ENCODE measurements at regions not wholly inside any gene's neighbourhood (a gene's known extent, or its start where the extent isn't known, plus 50 kb on each side); places are given as distances from the start of the nearest gene placed in this dataset.
"Not testable (repeated sequence)": the region's sequence is repeated elsewhere in the genome, so short reads cannot be mapped to it uniquely, and the experiment has no call there.

DNA sequence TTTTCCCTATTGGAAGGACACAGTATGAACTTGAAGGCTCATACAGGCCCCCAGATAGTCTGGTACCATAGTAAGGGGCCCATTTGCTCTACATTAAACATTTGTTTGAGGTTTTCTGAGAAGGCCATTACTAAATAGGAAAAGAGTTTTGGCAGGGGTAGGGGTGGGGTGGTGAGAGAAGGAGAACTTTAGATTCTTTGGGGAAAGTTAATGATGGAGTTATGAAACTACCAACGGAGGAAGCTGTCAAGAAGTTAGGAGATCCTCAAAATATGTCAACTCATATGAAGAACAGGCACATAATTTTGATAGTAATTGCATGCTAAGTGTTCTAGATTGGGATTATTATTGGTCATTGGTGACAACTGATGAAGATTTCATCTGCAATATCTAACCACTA, 114.7 kb downstream of the TAF11L14 start:
- no peaks in the 10 kb centered on the region for H3K9me3 ChIP-seq
- CTCF ChIA-PET = no interaction called here
- Mint-ChIP-seq H3K27ac (ENCODE audit: unreplicated experiment) (no peak overlapping the region), H3K27me3 (ENCODE audit: insufficient read depth, unreplicated experiment) (peaks cover 3% of the 10 kb centered on the region), H3K4me3 (ENCODE audit: unreplicated experiment) (no peak overlapping the region), H3K9me3 (ENCODE audit: unreplicated experiment) (no peaks in the 10 kb centered on the region), H3K36me3 (ENCODE audit: insufficient read depth, unreplicated experiment) (no peaks in the 10 kb centered on the region), H3K4me1 (ENCODE audit: low read depth, unreplicated experiment) (no peaks in the 10 kb centered on the region)
- TF ChIP-seq, protein P1, sequence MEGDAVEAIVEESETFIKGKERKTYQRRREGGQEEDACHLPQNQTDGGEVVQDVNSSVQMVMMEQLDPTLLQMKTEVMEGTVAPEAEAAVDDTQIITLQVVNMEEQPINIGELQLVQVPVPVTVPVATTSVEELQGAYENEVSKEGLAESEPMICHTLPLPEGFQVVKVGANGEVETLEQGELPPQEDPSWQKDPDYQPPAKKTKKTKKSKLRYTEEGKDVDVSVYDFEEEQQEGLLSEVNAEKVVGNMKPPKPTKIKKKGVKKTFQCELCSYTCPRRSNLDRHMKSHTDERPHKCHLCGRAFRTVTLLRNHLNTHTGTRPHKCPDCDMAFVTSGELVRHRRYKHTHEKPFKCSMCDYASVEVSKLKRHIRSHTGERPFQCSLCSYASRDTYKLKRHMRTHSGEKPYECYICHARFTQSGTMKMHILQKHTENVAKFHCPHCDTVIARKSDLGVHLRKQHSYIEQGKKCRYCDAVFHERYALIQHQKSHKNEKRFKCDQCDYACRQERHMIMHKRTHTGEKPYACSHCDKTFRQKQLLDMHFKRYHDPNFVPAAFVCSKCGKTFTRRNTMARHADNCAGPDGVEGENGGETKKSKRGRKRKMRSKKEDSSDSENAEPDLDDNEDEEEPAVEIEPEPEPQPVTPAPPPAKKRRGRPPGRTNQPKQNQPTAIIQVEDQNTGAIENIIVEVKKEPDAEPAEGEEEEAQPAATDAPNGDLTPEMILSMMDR (IDR thresholded peaks at IDR 0.05; ENCODE audit: insufficient read depth in 1 of 2, low read depth in 1 of 2, low read length in 1 of 2, severe bottlenecking in 1 of 2, unreplicated experiment in 1 of 2) = no peak
- POLR2A ChIA-PET = no interaction called here
- no peaks in the 10 kb centered on the region for H3K27me3 ChIP-seq (replicated peaks; ENCODE audit: control insufficient read depth, insufficient read depth, low read length)
- no TSS peak for BruUV-seq (replicated peaks)
- intact Hi-C loops (cut with micrococcal nuclease; ENCODE audit: unreplicated experiment) = no loop called here
- DNase-seq = no peak
- H3K4me3 ChIP-seq (ENCODE audit: low read depth, low read length) = no peak overlapping the region
- no peaks in the 10 kb centered on the region for H3K4me1 ChIP-seq
- no peaks in the 10 kb centered on the region for H3K36me3 ChIP-seq (ENCODE audit: control insufficient read depth, insufficient read depth, low read length)

DNA sequence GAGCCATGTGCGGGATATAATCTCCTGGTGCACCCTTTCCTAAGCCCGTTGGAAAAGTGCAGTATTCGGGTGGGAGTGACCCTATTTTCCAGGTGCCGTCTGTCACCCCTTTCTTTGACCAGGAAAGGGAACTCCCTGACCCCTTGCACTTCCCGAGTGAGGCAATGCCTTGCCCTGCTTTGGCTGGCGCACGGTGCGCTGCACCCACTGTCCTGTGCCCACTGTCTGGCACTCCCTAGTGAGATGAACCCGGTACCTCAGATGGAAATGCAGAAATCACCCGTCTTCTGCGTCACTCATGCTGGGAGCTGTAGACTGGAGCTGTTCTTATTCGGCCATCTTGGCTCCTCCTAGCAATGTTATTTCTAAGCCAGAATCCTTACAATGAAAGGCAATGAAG, 121.1 kb downstream of the TAF11L14 start:
- H3K36me3 ChIP-seq (ENCODE audit: control insufficient read depth, insufficient read depth, low read length); H3K9me3 ChIP-seq; H3K4me3 ChIP-seq (ENCODE audit: low read depth, low read length); H3K4me1 ChIP-seq; H3K36me3 Mint-ChIP-seq (ENCODE audit: insufficient read depth, unreplicated experiment); H3K27me3 Mint-ChIP-seq (ENCODE audit: insufficient read depth, unreplicated experiment); H3K27ac Mint-ChIP-seq (ENCODE audit: unreplicated experiment); POLR2A ChIA-PET; H3K27me3 ChIP-seq (replicated peaks; ENCODE audit: control insufficient read depth, insufficient read depth, low read length); intact Hi-C loops (cut with micrococcal nuclease; ENCODE audit: unreplicated experiment); CTCF ChIA-PET; DNase-seq; H3K4me3 Mint-ChIP-seq (ENCODE audit: unreplicated experiment); BruUV-seq (replicated peaks); H3K4me1 Mint-ChIP-seq (ENCODE audit: low read depth, unreplicated experiment); H3K9me3 Mint-ChIP-seq (ENCODE audit: unreplicated experiment): not testable (repeated sequence)

DNA sequence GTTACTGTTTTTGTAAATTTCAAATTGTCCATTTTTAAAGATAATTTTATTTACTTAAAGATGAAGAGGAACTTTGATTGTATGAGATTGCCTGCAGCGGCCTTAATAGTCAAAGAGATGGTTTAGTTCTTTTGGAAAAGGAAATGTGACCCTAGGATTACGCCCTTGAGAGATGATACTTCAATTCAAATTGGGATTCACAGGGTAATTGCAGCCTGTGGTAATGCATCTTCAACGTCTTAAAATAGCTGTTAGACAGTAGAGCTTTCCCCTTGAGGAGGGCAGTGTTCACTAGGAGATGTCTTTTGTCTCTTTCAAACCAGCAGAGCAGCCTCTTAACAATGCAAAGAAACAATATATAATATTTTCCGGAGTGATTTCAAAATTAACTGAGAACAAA, 127.1 kb downstream of the TAF11L14 start:
- no peak for DNase-seq
- H3K9me3 ChIP-seq = no peaks in the 10 kb centered on the region
- no TSS peak for BruUV-seq (replicated peaks)
- intact Hi-C loops (cut with micrococcal nuclease; ENCODE audit: unreplicated experiment) = loop anchor here (10.0 kb wide), 1 partner anchor 547 kb away; the partner anchor contains the start of gene BASP1
- Mint-ChIP-seq H3K36me3 (ENCODE audit: insufficient read depth, unreplicated experiment) (no peaks in the 10 kb centered on the region), H3K27me3 (ENCODE audit: insufficient read depth, unreplicated experiment) (peaks cover 6% of the 10 kb centered on the region), H3K4me3 (ENCODE audit: unreplicated experiment) (no peak overlapping the region), H3K27ac (ENCODE audit: unreplicated experiment) (no peak overlapping the region), H3K4me1 (ENCODE audit: low read depth, unreplicated experiment) (no peaks in the 10 kb centered on the region), H3K9me3 (ENCODE audit: unreplicated experiment) (no peaks in the 10 kb centered on the region)
- H3K4me3 ChIP-seq (ENCODE audit: low read depth, low read length) = no peak overlapping the region
- no peaks in the 10 kb centered on the region for H3K36me3 ChIP-seq (ENCODE audit: control insufficient read depth, insufficient read depth, low read length)
- H3K27me3 ChIP-seq (replicated peaks; ENCODE audit: control insufficient read depth, insufficient read depth, low read length) = no peaks in the 10 kb centered on the region
- ChIA-PET POLR2A (no interaction called here), CTCF (no interaction called here)
- no peaks in the 10 kb centered on the region for H3K4me1 ChIP-seq
- TF ChIP-seq, protein P1 (IDR thresholded peaks at IDR 0.05; ENCODE audit: insufficient read depth in 1 of 2, low read depth in 1 of 2, low read length in 1 of 2, severe bottlenecking in 1 of 2, unreplicated experiment in 1 of 2) = no peak

DNA sequence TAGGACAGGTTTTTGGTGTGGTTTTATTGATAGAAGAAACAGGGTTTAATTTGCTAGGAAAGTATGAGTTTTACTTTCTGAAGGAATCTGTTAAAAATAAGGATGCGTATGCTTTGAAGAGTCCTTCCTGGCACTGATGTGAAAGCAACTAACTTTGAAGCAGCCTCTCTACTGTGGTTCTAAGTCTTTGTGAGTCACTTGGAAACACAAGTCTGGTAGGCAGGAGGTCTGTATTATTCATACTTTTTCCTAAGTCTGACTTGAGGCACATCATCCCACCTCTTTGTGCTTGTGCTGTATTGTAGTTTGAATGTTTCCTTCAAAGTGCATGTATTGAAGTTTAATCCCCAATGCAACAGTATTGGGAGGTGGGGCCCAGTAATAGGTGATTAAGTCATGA, 129.0 kb downstream of the TAF11L14 start:
- no peaks in the 10 kb centered on the region for H3K36me3 ChIP-seq (ENCODE audit: control insufficient read depth, insufficient read depth, low read length)
- H3K9me3 Mint-ChIP-seq (ENCODE audit: unreplicated experiment) = no peaks in the 10 kb centered on the region
- no peaks in the 10 kb centered on the region for H3K36me3 Mint-ChIP-seq (ENCODE audit: insufficient read depth, unreplicated experiment)
- H3K4me3 Mint-ChIP-seq (ENCODE audit: unreplicated experiment) = no peak overlapping the region
- no peak for DNase-seq
- no peaks in the 10 kb centered on the region for H3K9me3 ChIP-seq
- intact Hi-C loops (cut with micrococcal nuclease; ENCODE audit: unreplicated experiment) = loop anchor here (10.0 kb wide), 1 partner anchor 548 kb away; the partner anchor contains the start of gene BASP1
- ChIA-PET CTCF (interaction anchor here (0.8 kb wide), 1 partner anchor 58 kb away, joined by 3 read pairs; no protein-coding TSS in a partner anchor), POLR2A (no interaction called here)
- no peaks in the 10 kb centered on the region for H3K4me1 ChIP-seq
- H3K27me3 ChIP-seq (replicated peaks; ENCODE audit: control insufficient read depth, insufficient read depth, low read length) = no peaks in the 10 kb centered on the region
- TF ChIP-seq, protein P1 (IDR thresholded peaks at IDR 0.05; ENCODE audit: insufficient read depth in 1 of 2, low read depth in 1 of 2, low read length in 1 of 2, severe bottlenecking in 1 of 2, unreplicated experiment in 1 of 2) = no peak
- H3K4me1 Mint-ChIP-seq (ENCODE audit: low read depth, unreplicated experiment) = no peaks in the 10 kb centered on the region
- no peak overlapping the region for H3K4me3 ChIP-seq (ENCODE audit: low read depth, low read length)
- peaks cover 11% of the 10 kb centered on the region for H3K27me3 Mint-ChIP-seq (ENCODE audit: insufficient read depth, unreplicated experiment)
- BruUV-seq (replicated peaks) = no TSS peak
- no peak overlapping the region for H3K27ac Mint-ChIP-seq (ENCODE audit: unreplicated experiment)
